ENCODE measurements at regions not wholly inside any gene's neighbourhood (a gene's known extent, or its start where the extent isn't known, plus 50 kb on each side); places are given as distances from the start of the nearest gene placed in this dataset.
"Not testable (repeated sequence)": the region's sequence is repeated elsewhere in the genome, so short reads cannot be mapped to it uniquely, and the experiment has no call there.

DNA sequence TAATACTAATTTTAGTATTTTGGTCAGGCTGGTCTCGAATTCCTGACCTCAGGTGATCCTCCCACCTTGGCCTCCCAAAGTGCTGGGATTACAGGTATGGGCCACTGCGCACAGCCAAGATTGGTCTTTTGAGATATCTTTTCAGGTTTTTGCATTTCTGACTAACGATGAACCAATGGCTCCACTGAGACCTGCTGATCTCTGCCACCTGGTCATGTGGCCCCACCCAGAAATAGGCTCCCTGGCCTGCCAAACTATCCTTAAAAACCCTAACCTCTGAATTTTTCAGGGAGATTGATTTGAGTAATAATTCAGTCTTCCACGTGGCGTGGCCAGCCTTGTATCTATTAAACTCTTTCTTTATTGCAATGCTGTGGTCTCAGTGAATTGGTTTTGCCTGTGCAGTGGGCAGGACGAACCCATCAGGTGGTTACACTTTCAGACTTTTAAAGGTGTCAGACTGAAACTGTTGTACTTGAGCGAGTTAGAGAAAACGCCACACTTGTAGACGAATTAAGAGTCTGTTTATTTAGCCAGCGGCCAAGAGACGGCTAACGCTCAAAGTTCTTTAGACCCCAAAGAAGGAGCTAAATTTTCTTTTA lies 85.8 kb upstream of the MSH6 start:
- no peak overlapping the region for H3K4me3 ChIP-seq
- intact Hi-C loops (cut with DNase I), result no loop called here
- no peaks in the 10 kb centered on the region for H3K27me3 ChIP-seq
- 80 to 85% (median 81%) methylated on average over 12 of the region's 12 CpGs for WGBS, 3 donors
- no peak overlapping the region for H3K27ac ChIP-seq
- no peaks in the 10 kb centered on the region for H3K4me1 ChIP-seq (ENCODE audit: insufficient read depth)
- no peak for DNase-seq
- H3K36me3 ChIP-seq, result no peaks in the 10 kb centered on the region
- no peaks in the 10 kb centered on the region for H3K9me3 ChIP-seq
- no peak for TF ChIP-seq POLR2A (IDR thresholded peaks at IDR 0.05)
- TF ChIP-seq EP300 (IDR thresholded peaks at IDR 0.05), result no peak
- TF ChIP-seq, protein P1, sequence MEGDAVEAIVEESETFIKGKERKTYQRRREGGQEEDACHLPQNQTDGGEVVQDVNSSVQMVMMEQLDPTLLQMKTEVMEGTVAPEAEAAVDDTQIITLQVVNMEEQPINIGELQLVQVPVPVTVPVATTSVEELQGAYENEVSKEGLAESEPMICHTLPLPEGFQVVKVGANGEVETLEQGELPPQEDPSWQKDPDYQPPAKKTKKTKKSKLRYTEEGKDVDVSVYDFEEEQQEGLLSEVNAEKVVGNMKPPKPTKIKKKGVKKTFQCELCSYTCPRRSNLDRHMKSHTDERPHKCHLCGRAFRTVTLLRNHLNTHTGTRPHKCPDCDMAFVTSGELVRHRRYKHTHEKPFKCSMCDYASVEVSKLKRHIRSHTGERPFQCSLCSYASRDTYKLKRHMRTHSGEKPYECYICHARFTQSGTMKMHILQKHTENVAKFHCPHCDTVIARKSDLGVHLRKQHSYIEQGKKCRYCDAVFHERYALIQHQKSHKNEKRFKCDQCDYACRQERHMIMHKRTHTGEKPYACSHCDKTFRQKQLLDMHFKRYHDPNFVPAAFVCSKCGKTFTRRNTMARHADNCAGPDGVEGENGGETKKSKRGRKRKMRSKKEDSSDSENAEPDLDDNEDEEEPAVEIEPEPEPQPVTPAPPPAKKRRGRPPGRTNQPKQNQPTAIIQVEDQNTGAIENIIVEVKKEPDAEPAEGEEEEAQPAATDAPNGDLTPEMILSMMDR (IDR thresholded peaks at IDR 0.05), result no peak

DNA sequence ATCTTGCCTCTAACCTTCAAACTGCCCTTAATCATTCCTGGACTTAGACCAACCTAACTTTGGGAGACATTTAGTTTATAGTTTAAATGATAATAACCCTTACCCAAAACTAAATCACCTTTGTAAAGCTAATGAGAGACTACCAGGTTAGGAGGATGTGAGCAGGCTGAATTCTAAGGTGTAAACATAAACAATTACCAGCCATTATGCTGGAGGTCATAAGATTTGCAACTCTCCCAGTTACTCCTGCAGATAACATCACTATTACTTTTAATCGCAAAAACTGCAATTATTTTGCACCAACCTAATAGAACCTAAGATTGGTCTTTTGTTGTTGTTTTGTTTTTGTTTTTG lies 86.5 kb upstream of the MSH6 start:
- intact Hi-C loops (cut with DNase I), result no loop called here

DNA sequence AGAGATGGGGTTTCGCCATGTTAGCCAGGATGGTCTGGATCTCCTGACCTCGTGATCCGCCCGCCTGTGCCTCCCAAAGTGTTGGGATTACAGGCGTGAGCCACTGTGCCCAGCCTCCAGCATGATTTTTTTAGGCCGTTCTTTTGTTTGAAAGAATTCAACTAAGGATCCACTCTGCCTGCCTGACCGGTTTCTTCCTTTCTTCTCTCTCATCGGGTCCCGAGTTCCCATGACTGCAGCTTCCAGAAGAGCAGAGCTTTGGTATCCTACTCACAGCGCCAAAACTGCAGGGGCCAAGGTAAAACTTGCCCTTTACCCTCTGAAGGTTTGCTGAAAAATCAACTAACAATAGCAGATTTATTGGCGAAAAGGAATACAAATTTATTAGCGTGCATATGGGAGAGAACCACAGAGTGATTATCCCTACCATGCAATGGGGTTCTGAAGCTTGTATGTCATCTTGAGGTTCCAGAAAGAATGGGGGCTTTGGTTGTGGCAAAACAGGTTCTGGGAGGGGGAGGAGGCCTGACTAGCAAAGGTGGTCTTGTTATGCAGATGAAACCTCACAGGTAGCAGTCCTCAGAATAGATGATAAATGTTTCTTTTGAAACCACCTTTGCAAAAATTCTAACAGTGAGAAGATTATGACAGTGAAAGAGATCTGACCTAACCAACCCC lies 87.0 kb upstream of the MSH6 start:
- Histone ChIP-seq H3K27ac (no peak overlapping the region), H3K27me3 (no peaks in the 10 kb centered on the region), H3K4me3 (no peak overlapping the region), H3K4me1 (ENCODE audit: insufficient read depth) (no peaks in the 10 kb centered on the region), H3K36me3 (no peaks in the 10 kb centered on the region), H3K9me3 (no peaks in the 10 kb centered on the region)
- intact Hi-C loops (cut with DNase I), result no loop called here
- TF ChIP-seq EP300 (IDR thresholded peaks at IDR 0.05) (no peak), POLR2A (IDR thresholded peaks at IDR 0.05) (no peak)
- TF ChIP-seq, protein P1 (IDR thresholded peaks at IDR 0.05), result no peak
- WGBS, 3 donors, result 63 to 73% (median 71%) methylated on average over 12 of the region's 12 CpGs
- DNase-seq, result no peak

More for the DNA sequence above, 86.5 kb upstream of the MSH6 start:
- TF ChIP-seq POLR2A (IDR thresholded peaks at IDR 0.05), result no peak
- TF ChIP-seq EP300 (IDR thresholded peaks at IDR 0.05), result no peak
- H3K9me3 ChIP-seq, result no peaks in the 10 kb centered on the region
- WGBS, 3 donors, result 68 to 75% (median 74%) methylated on average over 1 of the region's 1 CpG
- no peak overlapping the region for H3K4me3 ChIP-seq
- DNase-seq, result no peak
- H3K4me1 ChIP-seq (ENCODE audit: insufficient read depth), result no peaks in the 10 kb centered on the region
- H3K27ac ChIP-seq, result no peak overlapping the region
- no peaks in the 10 kb centered on the region for H3K36me3 ChIP-seq
- H3K27me3 ChIP-seq, result no peaks in the 10 kb centered on the region

DNA sequence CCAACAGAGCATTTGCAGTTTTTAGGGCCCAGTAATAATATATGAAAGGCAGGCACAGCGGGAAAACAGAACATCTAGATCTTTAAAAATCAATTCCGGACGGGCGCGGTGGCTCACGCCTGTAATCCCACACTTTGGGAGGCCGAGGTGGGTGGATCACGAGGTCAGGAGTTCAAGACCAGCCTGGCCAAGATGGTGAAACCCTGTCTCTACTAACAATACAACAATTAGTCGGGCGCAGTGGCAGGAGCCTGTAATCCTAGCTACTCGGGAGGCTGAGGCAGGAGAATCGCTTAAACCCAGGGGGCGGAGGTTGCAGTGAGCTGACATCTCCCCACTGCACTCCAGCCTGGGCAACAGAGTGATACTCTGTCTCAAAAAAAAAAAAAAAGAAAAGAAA lies 88.5 kb upstream of the MSH6 start:
- intact Hi-C loops (cut with DNase I); H3K27me3 ChIP-seq; DNase-seq; H3K27ac ChIP-seq; H3K9me3 ChIP-seq; H3K4me1 ChIP-seq (ENCODE audit: insufficient read depth); H3K36me3 ChIP-seq; H3K4me3 ChIP-seq: not testable (repeated sequence)
- 92 to 94% (median 94%) methylated on average over 13 of the region's 13 CpGs for WGBS, 3 donors

DNA sequence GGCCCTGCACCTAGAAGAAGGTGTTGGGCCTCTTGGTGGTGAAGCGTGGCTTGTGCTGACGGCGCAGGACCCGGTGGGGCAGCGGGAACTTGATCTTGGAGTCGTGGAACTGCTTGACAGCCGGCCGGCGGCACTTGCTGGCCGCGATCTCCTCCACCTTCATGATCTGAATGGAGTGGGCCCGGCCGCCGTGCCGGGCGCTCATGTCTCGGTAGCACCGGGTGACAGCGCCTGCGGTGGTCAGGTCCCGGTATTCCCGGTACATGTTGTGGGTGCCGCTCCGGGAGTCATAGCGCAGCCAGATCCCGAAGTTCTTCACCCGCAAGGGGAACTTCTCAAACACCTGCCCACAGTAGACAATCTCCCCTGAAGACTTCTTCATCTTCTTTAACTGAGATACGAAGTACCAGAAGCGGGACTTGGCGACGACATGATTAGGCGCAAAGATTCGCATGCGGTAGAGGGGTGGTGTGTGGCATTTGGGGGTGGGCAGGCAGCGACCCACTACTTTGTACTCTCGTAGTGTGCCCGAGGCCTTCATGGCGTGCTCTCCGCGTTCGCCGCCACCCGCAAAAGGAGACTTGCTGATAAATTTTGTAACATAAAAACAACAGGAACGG lies 92.1 kb upstream of the MSH6 start:
- H3K4me3 ChIP-seq; H3K9me3 ChIP-seq; H3K27me3 ChIP-seq; H3K27ac ChIP-seq; intact Hi-C loops (cut with DNase I); DNase-seq; H3K4me1 ChIP-seq (ENCODE audit: insufficient read depth); H3K36me3 ChIP-seq: not testable (repeated sequence)
- 97% methylated on average over 42 to 44 of the region's 44 CpGs for WGBS, 3 donors

DNA sequence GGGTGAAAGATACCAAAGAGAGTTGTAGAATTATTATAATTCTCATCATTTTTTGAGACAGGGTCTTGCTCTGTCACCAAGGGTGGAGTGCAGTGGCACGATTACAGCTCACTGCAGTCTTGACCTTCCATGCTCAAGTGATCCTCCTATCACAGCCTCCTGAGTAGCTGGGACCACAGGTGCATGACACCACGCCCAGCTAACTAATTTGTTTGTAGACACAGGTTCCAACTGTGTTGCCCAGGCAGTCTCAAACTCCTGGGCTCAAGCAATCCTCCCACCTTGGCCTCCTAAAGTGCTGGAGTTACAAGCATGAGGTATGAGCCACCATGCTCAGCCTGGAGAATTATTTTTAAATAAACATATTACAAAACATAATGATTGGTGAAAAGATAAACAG lies 92.8 kb upstream of the MSH6 start:
- Histone ChIP-seq H3K4me3 (no peak overlapping the region), H3K27me3 (no peaks in the 10 kb centered on the region), H3K36me3 (no peaks in the 10 kb centered on the region), H3K27ac (no peak overlapping the region), H3K9me3 (no peaks in the 10 kb centered on the region), H3K4me1 (ENCODE audit: insufficient read depth) (no peaks in the 10 kb centered on the region)
- TF ChIP-seq EP300 (IDR thresholded peaks at IDR 0.05) (no peak), POLR2A (IDR thresholded peaks at IDR 0.05) (no peak)
- TF ChIP-seq, protein P1 (IDR thresholded peaks at IDR 0.05), result no peak
- WGBS, 3 donors, result 83 to 92% (median 90%) methylated on average over 2 of the region's 2 CpGs
- DNase-seq, result no peak
- intact Hi-C loops (cut with DNase I), result no loop called here

DNA sequence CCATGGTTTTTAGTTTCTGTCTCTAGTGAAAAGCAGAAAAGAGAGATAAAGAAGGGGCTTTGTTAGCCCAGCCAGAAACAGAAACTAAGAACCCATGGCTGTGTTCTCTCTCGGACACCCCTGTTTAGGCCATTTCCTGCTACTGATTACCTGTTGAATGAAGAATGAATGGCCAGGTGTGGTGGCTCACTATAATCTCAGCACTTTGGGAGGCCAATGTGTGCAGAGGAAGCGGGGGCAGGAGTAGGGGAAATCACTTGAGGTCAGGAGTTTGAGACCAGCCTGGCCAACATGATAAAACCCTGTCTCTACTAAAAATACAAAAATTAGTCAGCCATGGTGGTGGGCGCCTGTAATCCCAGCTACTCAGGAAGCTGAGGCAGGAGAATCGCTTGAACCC lies 93.8 kb upstream of the MSH6 start:
- H3K4me1 ChIP-seq (ENCODE audit: insufficient read depth); DNase-seq; H3K4me3 ChIP-seq; intact Hi-C loops (cut with DNase I); H3K27ac ChIP-seq; H3K36me3 ChIP-seq; H3K9me3 ChIP-seq; H3K27me3 ChIP-seq: not testable (repeated sequence)
- 79 to 84% (median 81%) methylated on average over 4 of the region's 4 CpGs for WGBS, 3 donors
